ENCODE measurements at regions not wholly inside any gene's neighbourhood (a gene's known extent, or its start where the extent isn't known, plus 50 kb on each side); places are given as distances from the start of the nearest gene placed in this dataset.

- Histone ChIP-seq H2AFZ (ENCODE audit: low read depth, low read length) (no peak overlapping the region), H3K4me3 (ENCODE audit: insufficient read depth, low read depth, low read length) (no peak overlapping the region), H3K79me2 (ENCODE audit: insufficient read depth, low read length) (no peaks in the 10 kb centered on the region), H3K9me3 (ENCODE audit: insufficient read depth, low read depth, low read length) (peaks cover 11% of the 10 kb centered on the region), H3K36me3 (ENCODE audit: insufficient read depth, low read length) (no peaks in the 10 kb centered on the region), H4K20me1 (ENCODE audit: insufficient read depth, low read length) (no peaks in the 10 kb centered on the region), H3K4me1 (ENCODE audit: insufficient read depth, low read length) (no peaks in the 10 kb centered on the region), H3K9ac (ENCODE audit: low read length) (no peak overlapping the region), H3K27me3 (ENCODE audit: insufficient read depth, low read length) (no peaks in the 10 kb centered on the region), H3K4me2 (ENCODE audit: low read length) (no peak overlapping the region), H3K27ac (ENCODE audit: low read depth, low read length) (no peak overlapping the region)
- Mint-ChIP-seq H3K9me3 (ENCODE audit: unreplicated experiment) (peaks cover 2% of the 10 kb centered on the region), H3K4me3 (ENCODE audit: unreplicated experiment) (no peak overlapping the region), H3K4me1 (ENCODE audit: low read depth, unreplicated experiment) (no peaks in the 10 kb centered on the region), H3K27me3 (ENCODE audit: low read depth, unreplicated experiment) (peaks cover 11% of the 10 kb centered on the region), H3K27ac (ENCODE audit: unreplicated experiment) (no peak overlapping the region), H3K36me3 (ENCODE audit: low read depth, unreplicated experiment) (no peaks in the 10 kb centered on the region)
- FAIRE-seq, result no peak
- DNase-seq (ENCODE audit: low read depth), result no peak
- TF ChIP-seq EZH2 (IDR thresholded peaks at IDR 0.05; ENCODE audit: insufficient read depth, low read length) (no peak), CTCF (IDR thresholded peaks at IDR 0.05; ENCODE audit: insufficient read depth, low read depth, low read length) (no peak)
Measured at GRCh38 chr20:60761056-60761455, 491.0 kb upstream of the CDH4 start.

- Histone ChIP-seq H3K4me1 (ENCODE audit: insufficient read depth, low read length) (no peaks in the 10 kb centered on the region), H2AFZ (ENCODE audit: low read depth, low read length) (no peak overlapping the region), H3K27ac (ENCODE audit: low read depth, low read length) (no peak overlapping the region), H3K36me3 (ENCODE audit: insufficient read depth, low read length) (no peaks in the 10 kb centered on the region), H3K4me3 (ENCODE audit: insufficient read depth, low read depth, low read length) (no peak overlapping the region), H3K9ac (ENCODE audit: low read length) (no peak overlapping the region), H4K20me1 (ENCODE audit: insufficient read depth, low read length) (no peaks in the 10 kb centered on the region), H3K4me2 (ENCODE audit: low read length) (no peak overlapping the region), H3K79me2 (ENCODE audit: insufficient read depth, low read length) (no peaks in the 10 kb centered on the region), H3K9me3 (ENCODE audit: insufficient read depth, low read depth, low read length) (peaks cover 11% of the 10 kb centered on the region), H3K27me3 (ENCODE audit: insufficient read depth, low read length) (no peaks in the 10 kb centered on the region)
- Mint-ChIP-seq H3K36me3 (ENCODE audit: low read depth, unreplicated experiment) (no peaks in the 10 kb centered on the region), H3K27ac (ENCODE audit: unreplicated experiment) (no peak overlapping the region), H3K9me3 (ENCODE audit: unreplicated experiment) (peaks cover 2% of the 10 kb centered on the region), H3K4me1 (ENCODE audit: low read depth, unreplicated experiment) (no peaks in the 10 kb centered on the region), H3K4me3 (ENCODE audit: unreplicated experiment) (no peak overlapping the region), H3K27me3 (ENCODE audit: low read depth, unreplicated experiment) (peaks cover 11% of the 10 kb centered on the region)
- DNase-seq (ENCODE audit: low read depth) (no peak), FAIRE-seq (no peak)
- no peak for TF ChIP-seq CTCF (IDR thresholded peaks at IDR 0.05; ENCODE audit: insufficient read depth, low read depth, low read length)
Measured at GRCh38 chr20:60762386-60762785, 489.7 kb upstream of the CDH4 start.

GRCh38 chr20:60764328-60764727 lies 487.7 kb upstream of the CDH4 start:
- Histone ChIP-seq H3K4me2 (ENCODE audit: low read length) (no peak overlapping the region), H2AFZ (ENCODE audit: low read depth, low read length) (no peak overlapping the region), H3K79me2 (ENCODE audit: insufficient read depth, low read length) (no peaks in the 10 kb centered on the region), H3K9ac (ENCODE audit: low read length) (no peak overlapping the region), H3K27me3 (ENCODE audit: insufficient read depth, low read length) (no peaks in the 10 kb centered on the region), H3K27ac (ENCODE audit: low read depth, low read length) (no peak overlapping the region), H3K36me3 (ENCODE audit: insufficient read depth, low read length) (no peaks in the 10 kb centered on the region), H4K20me1 (ENCODE audit: insufficient read depth, low read length) (no peaks in the 10 kb centered on the region), H3K9me3 (ENCODE audit: insufficient read depth, low read depth, low read length) (peaks cover 11% of the 10 kb centered on the region), H3K4me1 (ENCODE audit: insufficient read depth, low read length) (no peaks in the 10 kb centered on the region), H3K4me3 (ENCODE audit: insufficient read depth, low read depth, low read length) (no peak overlapping the region)
- no peak for DNase-seq (ENCODE audit: low read depth)
- no peak for FAIRE-seq
- no peak for TF ChIP-seq CTCF (IDR thresholded peaks at IDR 0.05; ENCODE audit: insufficient read depth, low read depth, low read length)
- no peak for TF ChIP-seq EZH2 (IDR thresholded peaks at IDR 0.05; ENCODE audit: insufficient read depth, low read length)
- H3K9me3 Mint-ChIP-seq (ENCODE audit: unreplicated experiment), result peaks cover 2% of the 10 kb centered on the region
- H3K4me1 Mint-ChIP-seq (ENCODE audit: low read depth, unreplicated experiment), result no peaks in the 10 kb centered on the region
- H3K4me3 Mint-ChIP-seq (ENCODE audit: unreplicated experiment), result no peak overlapping the region
- peaks cover 11% of the 10 kb centered on the region for H3K27me3 Mint-ChIP-seq (ENCODE audit: low read depth, unreplicated experiment)
- no peak overlapping the region for H3K27ac Mint-ChIP-seq (ENCODE audit: unreplicated experiment)
- H3K36me3 Mint-ChIP-seq (ENCODE audit: low read depth, unreplicated experiment), result no peaks in the 10 kb centered on the region

Data from astrocyte (in vitro differentiated cells and primary cell).